ENCODE measurements at regions not wholly inside any gene's neighbourhood (a gene's known extent, or its start where the extent isn't known, plus 50 kb on each side); places are given as distances from the start of the nearest gene placed in this dataset.

- intact Hi-C loops (cut with DNase I; ENCODE audit: low total_unique reads): no loop called here
- no peaks in the 10 kb centered on the region for H3K36me3 ChIP-seq
- H3K27me3 ChIP-seq: no peaks in the 10 kb centered on the region
- H3K27ac ChIP-seq: no peak overlapping the region
- DNase-seq: no peak
- no peaks in the 10 kb centered on the region for H3K9me3 ChIP-seq
- TF ChIP-seq, protein P1, sequence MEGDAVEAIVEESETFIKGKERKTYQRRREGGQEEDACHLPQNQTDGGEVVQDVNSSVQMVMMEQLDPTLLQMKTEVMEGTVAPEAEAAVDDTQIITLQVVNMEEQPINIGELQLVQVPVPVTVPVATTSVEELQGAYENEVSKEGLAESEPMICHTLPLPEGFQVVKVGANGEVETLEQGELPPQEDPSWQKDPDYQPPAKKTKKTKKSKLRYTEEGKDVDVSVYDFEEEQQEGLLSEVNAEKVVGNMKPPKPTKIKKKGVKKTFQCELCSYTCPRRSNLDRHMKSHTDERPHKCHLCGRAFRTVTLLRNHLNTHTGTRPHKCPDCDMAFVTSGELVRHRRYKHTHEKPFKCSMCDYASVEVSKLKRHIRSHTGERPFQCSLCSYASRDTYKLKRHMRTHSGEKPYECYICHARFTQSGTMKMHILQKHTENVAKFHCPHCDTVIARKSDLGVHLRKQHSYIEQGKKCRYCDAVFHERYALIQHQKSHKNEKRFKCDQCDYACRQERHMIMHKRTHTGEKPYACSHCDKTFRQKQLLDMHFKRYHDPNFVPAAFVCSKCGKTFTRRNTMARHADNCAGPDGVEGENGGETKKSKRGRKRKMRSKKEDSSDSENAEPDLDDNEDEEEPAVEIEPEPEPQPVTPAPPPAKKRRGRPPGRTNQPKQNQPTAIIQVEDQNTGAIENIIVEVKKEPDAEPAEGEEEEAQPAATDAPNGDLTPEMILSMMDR (IDR thresholded peaks at IDR 0.05): no peak
- TF ChIP-seq POLR2A (IDR thresholded peaks at IDR 0.05): no peak
- H3K4me1 ChIP-seq: no peaks in the 10 kb centered on the region
- H3K4me3 ChIP-seq: no peak overlapping the region
Measured at GRCh38 chr1:230537456-230537855, 104.8 kb upstream of the COG2 start.

DNA sequence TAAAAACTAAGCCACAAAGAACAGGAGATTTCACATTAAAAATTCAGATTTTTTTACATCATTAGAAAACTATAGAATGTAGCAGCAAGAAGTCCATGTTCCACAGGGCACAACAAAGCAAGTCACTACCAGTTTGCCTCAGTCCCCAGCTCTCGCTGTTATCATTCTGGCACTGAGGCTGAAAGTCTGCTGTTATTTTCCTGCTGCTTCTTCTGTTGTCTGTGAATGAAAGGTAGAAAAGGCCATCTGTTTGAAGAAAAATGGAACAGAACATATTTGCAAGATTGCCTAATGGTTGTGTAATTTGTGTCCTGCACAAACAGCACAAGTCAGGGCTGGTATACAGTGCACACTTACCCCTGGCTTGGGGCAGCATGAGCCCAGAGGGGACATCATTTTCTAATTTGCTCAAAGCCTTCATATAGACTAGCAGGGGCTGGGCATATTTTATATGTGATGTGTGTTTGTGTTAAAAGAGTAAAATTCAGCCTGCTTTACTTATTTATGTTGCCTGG lies 105.6 kb upstream of the COG2 start:
- H3K36me3 ChIP-seq: no peaks in the 10 kb centered on the region
- H3K4me1 ChIP-seq: no peaks in the 10 kb centered on the region
- no peak overlapping the region for H3K27ac ChIP-seq
- DNase-seq: no peak
- H3K27me3 ChIP-seq: no peaks in the 10 kb centered on the region
- no peak overlapping the region for H3K4me3 ChIP-seq
- intact Hi-C loops (cut with DNase I; ENCODE audit: low total_unique reads): no loop called here
- TF ChIP-seq, protein P1 (IDR thresholded peaks at IDR 0.05): no peak
- TF ChIP-seq POLR2A (IDR thresholded peaks at IDR 0.05): no peak
- H3K9me3 ChIP-seq: no peaks in the 10 kb centered on the region

DNA sequence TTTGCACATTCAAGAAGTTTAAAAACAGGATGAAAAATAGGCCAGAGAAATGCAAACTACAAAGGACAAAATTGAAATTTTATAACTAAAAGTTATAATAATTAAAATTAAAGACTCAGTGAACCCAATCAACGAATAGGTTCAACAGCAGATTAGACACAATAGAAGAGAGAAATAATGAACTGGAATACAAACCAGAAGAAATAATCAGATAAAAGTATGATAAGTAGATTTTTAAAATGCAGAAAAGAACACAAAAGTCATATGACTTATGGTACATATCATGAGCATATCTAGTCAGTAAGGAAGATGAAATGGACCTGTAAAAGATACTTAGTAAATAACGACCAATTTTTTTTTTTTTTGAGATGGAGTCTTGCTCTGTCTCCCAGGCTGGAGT lies 108.1 kb upstream of the COG2 start:
- Histone ChIP-seq H3K4me3 (no peak overlapping the region), H3K27me3 (no peaks in the 10 kb centered on the region), H3K4me1 (no peaks in the 10 kb centered on the region), H3K9me3 (no peaks in the 10 kb centered on the region), H3K36me3 (no peaks in the 10 kb centered on the region), H3K27ac (no peak overlapping the region)
- no peak for DNase-seq
- TF ChIP-seq, protein P1 (IDR thresholded peaks at IDR 0.05): no peak
- TF ChIP-seq POLR2A (IDR thresholded peaks at IDR 0.05): no peak
- intact Hi-C loops (cut with DNase I; ENCODE audit: low total_unique reads): no loop called here

GRCh38 chr1:230531103-230531502 lies 105.0 kb upstream of the PGBD5 start:
- H3K9me3 ChIP-seq: no peaks in the 10 kb centered on the region
- intact Hi-C loops (cut with DNase I; ENCODE audit: low total_unique reads): no loop called here
- TF ChIP-seq, protein P1 (IDR thresholded peaks at IDR 0.05): no peak
- no peak for TF ChIP-seq POLR2A (IDR thresholded peaks at IDR 0.05)
- H3K4me1 ChIP-seq: no peaks in the 10 kb centered on the region
- no peaks in the 10 kb centered on the region for H3K27me3 ChIP-seq
- H3K27ac ChIP-seq: no peak overlapping the region
- no peaks in the 10 kb centered on the region for H3K36me3 ChIP-seq
- no peak for DNase-seq
- no peak overlapping the region for H3K4me3 ChIP-seq

- H3K27ac ChIP-seq: no peak overlapping the region
- intact Hi-C loops (cut with DNase I; ENCODE audit: low total_unique reads): no loop called here
- no peak overlapping the region for H3K4me3 ChIP-seq
- H3K27me3 ChIP-seq: no peaks in the 10 kb centered on the region
- TF ChIP-seq POLR2A (IDR thresholded peaks at IDR 0.05): no peak
- TF ChIP-seq, protein P1 (IDR thresholded peaks at IDR 0.05): no peak
- H3K4me1 ChIP-seq: no peaks in the 10 kb centered on the region
- DNase-seq: no peak
- no peaks in the 10 kb centered on the region for H3K9me3 ChIP-seq
- H3K36me3 ChIP-seq: no peaks in the 10 kb centered on the region
Measured at GRCh38 chr1:230519246-230519645, 93.1 kb upstream of the PGBD5 start.
